ENCODE measurements at regions not wholly inside any gene's neighbourhood (a gene's known extent, or its start where the extent isn't known, plus 50 kb on each side); places are given as distances from the start of the nearest gene placed in this dataset.
"Not testable (repeated sequence)": the region's sequence is repeated elsewhere in the genome, so short reads cannot be mapped to it uniquely, and the experiment has no call there.

GRCh38 chr17:20681746-20682722 lies 102.5 kb downstream of the CDRT15L2 start:
- DNase-seq (ENCODE audit: low read depth in 2 of 2) = not testable (repeated sequence)

DNA sequence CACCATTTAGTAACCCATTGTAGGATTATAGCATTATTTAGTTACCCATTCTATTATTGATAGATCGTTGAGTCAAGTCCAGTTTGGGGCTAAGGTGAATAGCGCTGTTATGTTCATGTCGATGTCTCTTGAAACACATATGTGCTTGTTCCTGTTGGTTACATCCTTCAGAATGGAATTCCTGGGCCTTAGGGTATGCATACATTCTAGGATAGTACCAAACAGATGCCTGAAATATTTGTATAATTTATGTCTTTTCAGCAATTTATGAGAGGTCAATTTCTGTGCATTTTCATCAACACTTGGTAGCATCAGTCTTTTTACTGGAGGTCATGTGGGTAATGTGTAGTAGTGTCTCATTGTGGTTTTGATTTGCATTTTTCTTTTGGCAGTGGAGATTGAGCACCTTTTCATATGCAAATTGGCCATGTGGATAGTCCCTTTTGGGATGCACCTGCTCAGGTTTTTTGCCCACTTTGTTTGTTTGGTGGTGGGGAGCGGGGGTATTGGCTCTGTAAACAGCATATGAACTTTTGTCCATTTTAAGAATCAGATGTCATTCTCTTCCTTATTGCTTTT lies 104.2 kb downstream of the CDRT15L2 start:
- not testable (repeated sequence) for DNase-seq (ENCODE audit: low read depth in 2 of 2)

DNA sequence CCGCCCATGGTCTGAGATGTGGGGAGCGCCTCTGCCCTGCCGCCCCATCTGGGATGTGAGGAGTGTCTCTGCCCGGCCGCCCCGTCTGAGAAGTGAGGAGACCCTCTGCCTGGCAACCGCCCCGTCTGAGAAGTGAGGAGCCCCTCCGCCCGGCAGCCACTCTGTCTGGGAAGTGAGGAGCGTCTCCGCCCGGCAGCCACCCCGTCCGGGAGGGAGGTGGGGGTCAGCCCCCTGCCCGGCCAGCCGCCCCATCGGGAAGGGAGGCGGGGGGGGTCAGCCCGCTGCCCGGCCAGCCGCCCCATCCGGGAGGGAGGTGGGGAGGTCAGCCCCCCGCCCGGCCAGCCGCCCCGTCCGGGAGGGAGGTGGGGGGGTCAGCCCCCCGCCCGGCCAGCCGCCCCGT lies 105.5 kb downstream of the CDRT15L2 start:
- not testable (repeated sequence) for DNase-seq (ENCODE audit: low read depth in 2 of 2)

DNA sequence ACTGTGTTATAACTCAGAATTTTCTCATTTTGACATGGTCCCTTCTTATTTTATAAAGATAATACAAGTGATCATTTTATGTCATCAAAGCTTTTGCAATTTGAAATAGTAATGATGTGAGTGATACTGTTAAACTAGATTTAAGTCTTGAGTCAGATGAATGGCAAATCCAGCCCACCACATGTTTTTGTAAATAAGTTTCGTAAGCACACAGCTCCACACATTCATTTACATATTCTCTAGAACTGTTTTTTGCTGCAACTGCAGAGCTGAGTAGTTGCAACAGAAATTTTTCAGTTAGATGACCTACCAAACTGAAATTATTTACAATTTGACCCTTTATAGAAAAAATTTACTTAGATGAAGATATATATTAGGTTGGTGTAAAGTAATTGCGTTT lies 108.1 kb downstream of the CDRT15L2 start:
- DNase-seq (ENCODE audit: low read depth in 2 of 2) = not testable (repeated sequence)

GRCh38 chr17:20689170-20689749 lies 109.7 kb downstream of the CDRT15L2 start:
- not testable (repeated sequence) for DNase-seq (ENCODE audit: low read depth in 2 of 2)

DNA sequence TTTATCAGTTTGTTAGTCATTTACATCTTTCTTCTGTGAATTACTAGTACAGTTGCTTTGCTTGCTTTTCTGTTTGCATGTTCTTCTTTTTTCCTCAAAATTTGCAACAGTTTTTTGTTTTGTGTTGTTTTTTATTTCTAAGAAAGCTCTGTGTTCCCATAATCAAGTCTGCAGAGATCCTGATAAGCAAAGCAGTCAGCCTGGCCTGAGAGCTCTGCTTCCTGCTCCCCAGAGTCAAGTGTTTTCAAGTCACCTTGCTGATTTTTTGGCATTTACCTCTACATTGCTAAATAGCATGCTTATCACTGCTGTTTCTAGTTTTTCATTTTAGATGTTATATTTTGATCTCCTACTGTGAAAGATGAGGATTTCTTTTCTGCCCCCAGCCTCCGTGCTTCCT lies 113.2 kb downstream of the CDRT15L2 start:
- DNase-seq (ENCODE audit: low read depth in 2 of 2) = not testable (repeated sequence)

GRCh38 chr17:20695871-20696270 lies 116.3 kb downstream of the CDRT15L2 start:
- not testable (repeated sequence) for DNase-seq (ENCODE audit: low read depth in 2 of 2)

GRCh38 chr17:20698463-20699206 lies 119.1 kb downstream of the CDRT15L2 start:
- not testable (repeated sequence) for DNase-seq (ENCODE audit: low read depth in 2 of 2)

- not testable (repeated sequence) for DNase-seq (ENCODE audit: low read depth in 2 of 2)
These were observed 121.0 kb downstream of the CDRT15L2 start for GRCh38 chr17:20700528-20700927.

DNA sequence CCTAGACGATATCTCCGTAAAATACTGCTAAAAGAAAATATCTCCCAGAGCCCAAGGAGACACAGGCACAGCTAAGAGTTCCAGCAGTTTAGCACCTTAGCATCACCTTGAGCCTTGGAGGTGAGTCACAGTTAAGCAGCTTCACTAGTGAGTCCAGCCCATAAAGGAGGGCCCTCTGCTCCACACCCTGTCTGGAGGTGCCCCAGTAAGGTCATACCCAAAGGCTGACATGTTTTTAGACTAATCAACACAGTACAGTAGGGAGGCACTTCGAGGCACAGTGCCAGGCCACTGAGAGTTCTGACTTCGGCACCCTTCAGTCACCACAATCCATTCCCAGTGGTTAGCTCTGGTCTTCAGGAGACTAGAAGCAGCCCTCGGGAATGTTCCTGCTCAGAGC lies 121.8 kb downstream of the CDRT15L2 start:
- DNase-seq (ENCODE audit: low read depth in 2 of 2) = not testable (repeated sequence)

DNA sequence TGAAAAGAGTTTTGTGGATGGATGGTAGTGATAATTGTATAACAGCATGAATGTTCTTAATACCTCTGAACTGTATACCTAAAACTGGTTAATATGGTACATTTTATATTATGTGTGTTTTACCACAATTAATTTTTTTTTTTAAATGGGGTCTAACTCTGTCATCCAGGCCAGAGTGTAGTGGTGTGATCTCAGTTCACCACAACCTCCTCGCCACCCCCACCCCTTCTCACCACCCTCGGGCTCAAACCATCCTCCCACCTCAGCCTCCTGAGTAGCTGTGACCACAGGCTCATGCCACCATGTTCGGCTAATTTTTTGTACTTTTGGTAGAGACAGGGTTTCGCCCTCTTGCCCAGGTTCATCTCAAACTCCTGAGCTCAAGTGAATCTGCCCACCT lies 123.2 kb downstream of the CDRT15L2 start:
- no peak for DNase-seq (ENCODE audit: low read depth in 2 of 2)

DNA sequence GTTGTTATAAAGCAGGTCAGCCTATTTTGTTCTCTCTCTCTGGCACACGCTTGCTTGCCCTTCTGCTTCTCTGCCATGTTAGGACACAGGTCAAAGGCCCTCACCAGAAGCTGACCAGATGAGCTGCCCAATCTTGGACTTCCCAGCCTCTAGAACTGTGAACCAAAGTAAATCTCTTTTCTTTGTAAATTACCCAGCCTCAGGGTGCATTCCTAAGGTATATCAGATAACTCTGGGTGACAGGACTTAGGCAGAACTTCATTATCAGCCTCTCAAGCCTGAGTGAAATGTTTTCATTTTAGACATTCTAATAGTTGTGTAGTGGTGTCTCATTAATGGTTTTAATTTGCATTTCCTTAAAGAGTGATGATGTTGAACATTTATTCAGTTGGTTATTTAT lies 124.3 kb downstream of the CDRT15L2 start:
- DNase-seq (ENCODE audit: low read depth in 2 of 2) = no peak

DNA sequence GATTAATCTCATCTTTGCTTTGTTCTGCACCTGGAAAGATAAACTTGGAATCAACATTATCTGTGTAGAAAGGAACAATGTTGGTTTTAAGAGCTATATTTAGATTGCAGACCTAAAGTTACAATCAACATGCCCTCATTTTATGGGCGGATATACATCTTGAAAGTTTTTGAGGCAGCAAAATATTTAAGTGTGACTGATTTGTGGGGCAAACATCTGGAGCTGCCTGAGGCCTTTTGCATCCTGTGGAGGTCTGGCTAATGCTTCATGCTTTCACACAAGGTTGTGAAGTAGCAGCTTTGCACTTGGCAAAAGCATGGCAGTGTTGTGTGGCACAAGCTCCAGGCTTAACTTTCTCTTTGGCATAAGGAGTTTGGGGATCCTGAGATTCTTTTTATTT lies 125.7 kb downstream of the CDRT15L2 start:
- not testable (repeated sequence) for DNase-seq (ENCODE audit: low read depth in 2 of 2)

DNA sequence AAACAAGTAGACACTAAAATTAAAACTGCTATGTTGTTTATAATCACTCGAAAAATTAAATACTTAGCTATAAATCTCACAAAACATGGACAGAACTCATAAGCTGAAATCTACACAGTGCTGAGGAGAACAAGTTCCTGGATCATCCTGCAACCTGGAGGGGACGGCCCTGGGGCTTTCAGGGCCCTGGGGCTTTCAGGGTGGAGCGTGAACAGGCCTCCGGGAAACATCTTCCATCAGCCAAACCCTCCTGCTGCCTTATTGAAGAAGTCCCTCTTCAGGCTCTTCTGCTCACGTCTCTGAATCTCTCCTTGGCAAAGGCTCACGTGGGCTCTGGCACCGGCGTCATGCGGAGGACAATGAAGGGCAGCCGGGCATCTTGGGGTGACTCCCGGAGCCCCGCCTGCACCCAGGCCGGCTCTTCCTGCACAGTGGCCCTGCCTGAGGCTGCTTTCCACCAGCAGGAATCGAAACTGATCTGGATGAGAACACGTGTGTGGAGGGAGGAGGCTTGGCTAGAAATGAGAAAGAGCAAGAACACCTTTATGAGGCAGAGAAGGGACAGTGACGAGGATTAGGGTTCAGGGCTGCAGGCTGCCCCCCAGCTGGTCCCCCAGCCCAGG lies 127.3 kb downstream of the CDRT15L2 start:
- DNase-seq (ENCODE audit: low read depth in 2 of 2) = no peak

DNA sequence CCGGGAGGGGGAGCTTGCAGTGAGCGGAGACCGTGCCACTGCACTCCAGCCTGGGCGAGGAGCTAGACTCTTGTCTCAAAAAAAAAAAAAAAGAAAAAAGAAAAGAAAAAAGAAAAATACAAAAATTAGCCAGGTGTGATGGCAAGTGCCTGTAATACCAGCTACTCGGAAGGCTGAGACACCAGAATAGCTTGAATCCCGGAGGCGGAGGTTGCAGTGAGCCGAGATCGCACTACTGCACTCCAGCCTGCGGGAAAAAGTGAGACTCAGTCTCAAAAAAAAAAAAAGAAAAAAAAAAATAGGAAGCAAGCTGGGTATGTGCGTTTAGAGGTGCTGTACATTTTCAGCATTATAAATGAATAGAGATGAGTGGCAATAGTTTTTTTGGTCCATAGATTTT lies 129.3 kb downstream of the CDRT15L2 start:
- not testable (repeated sequence) for DNase-seq (ENCODE audit: low read depth in 2 of 2)

DNA sequence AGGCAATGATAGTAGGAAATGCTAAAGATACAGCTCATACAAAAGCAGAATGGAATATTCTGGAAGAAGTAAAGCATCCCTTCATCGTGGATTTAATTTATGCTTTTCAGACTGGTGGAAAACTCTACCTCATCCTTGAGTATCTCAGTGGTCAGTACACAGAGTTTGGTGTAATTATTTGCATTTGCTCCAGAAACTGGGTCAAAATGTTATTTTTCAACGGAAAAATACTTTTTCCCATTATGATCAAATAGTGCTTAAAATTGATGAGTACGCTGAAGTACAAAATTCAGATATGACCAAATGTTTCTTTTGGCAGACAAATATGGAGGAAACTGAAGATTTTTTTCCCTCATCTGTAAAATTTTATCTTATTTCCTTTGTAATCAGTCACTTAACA lies 137.0 kb downstream of the CDRT15L2 start:
- not testable (repeated sequence) for DNase-seq (ENCODE audit: low read depth in 2 of 2)

- no peak for DNase-seq (ENCODE audit: low read depth in 2 of 2)
These were observed 141.6 kb downstream of the CDRT15L2 start for GRCh38 chr17:20721171-20721570.

DNA sequence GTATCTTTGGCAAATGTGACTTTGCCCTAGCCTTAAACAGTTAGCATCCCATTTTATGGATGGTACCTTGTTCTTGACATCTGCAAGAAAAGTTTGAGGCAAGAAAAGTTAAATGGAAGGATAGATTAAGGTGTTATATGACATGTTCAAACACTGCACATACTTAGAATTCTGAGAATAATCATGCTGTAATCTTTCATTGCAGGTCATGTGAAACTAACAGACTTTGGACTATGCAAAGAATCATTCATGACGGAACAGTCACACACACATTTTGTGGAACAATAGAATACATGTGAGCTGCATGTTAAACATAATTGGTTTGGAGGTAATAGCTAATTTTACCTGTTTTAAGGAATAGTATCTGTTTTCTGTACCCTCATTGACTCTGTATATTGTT lies 144.9 kb downstream of the CDRT15L2 start:
- DNase-seq (ENCODE audit: low read depth in 2 of 2) = not testable (repeated sequence)

DNA sequence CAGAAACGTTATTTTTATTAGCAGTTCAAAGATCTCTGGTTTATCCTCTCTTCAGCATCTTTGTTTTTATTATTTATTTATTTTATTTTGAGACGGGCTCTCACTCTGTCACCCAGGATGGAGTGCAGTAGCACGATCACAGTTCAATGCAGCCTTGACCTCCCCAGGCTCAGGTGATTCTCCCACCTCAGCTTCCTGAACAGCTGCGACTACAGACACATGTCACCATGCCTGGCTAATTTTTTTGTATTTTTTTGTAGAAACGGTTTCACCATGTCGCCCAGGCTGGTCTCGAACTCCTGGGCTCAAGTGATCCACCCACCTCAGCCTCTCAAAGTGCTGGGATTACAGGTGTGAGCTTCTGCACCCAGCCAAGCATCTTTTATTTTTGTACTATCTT lies 147.7 kb downstream of the CDRT15L2 start:
- not testable (repeated sequence) for DNase-seq (ENCODE audit: low read depth in 2 of 2)

DNA sequence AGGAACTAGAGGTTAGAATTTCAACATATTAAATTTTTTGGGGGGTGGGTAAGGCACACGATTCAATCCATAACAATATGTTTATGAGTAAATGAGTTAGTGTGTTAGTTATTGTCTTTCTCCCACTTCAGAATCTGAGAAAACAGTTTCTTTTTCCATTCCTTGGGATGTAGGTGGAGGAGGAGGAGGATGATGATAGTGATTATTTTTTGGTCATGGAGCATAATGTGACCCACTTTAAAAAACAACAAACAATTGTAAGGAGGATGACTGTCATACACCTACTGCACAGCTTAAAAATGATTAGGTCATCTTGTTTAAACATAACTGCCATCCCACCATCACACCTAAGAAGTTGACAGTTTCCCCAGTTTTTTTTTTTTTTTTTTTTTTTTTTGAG lies 148.7 kb downstream of the CDRT15L2 start:
- no peak for DNase-seq (ENCODE audit: low read depth in 2 of 2)

DNA sequence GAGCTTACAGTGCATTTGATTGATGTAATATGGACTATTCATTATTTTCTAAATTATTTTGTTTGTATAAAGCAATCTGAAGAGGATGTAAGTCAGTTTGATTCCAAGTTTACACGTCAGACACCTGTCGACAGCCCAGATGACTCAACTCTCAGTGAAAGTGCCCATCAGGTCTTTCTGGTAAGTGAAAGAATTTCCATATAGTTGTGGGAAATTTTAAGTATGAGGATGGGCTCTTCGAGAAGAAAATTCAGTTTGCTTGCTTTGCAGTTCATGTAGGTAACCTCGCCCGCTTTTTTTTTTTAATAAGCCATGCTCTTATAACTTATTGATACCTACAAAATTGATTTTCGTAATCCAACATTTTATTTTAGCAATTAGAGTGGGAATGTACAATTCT lies 151.6 kb downstream of the CDRT15L2 start:
- not testable (repeated sequence) for DNase-seq (ENCODE audit: low read depth in 2 of 2)
